Muscle of arm (tissue), 1 donor: ENCODE measurements at regions not wholly inside any gene's neighbourhood (a gene's known extent, or its start where the extent isn't known, plus 50 kb on each side); places are given as distances from the start of the nearest gene placed in this dataset.

Source experiments
- DNase-seq: peaks from one replicate; pipeline ENCODE4 v3.0.0-alpha.2; 2013

GRCh38 chr3:180188512-180189309 lies 152.0 kb upstream of the PEX5L start:
- no peak for DNase-seq

- DNase-seq, result no peak
These were observed 152.5 kb upstream of the PEX5L start for GRCh38 chr3:180189310-180189648.

GRCh38 chr3:180196658-180197057 lies 159.9 kb upstream of the PEX5L start:
- DNase-seq, result no peak

GRCh38 chr3:180199417-180199995 lies 162.8 kb upstream of the PEX5L start:
- no peak for DNase-seq

GRCh38 chr3:180215866-180216265 lies 179.1 kb upstream of the PEX5L start:
- DNase-seq, result no peak

GRCh38 chr3:180223268-180223667 lies 186.5 kb upstream of the PEX5L start:
- DNase-seq, result no peak

- no peak for DNase-seq
These were observed 192.4 kb upstream of the PEX5L start for GRCh38 chr3:180229113-180229512.

- no peak for DNase-seq
These were observed 203.2 kb upstream of the PEX5L start for GRCh38 chr3:180239939-180240338.

- DNase-seq, result no peak
These were observed 210.0 kb upstream of the PEX5L start for GRCh38 chr3:180246688-180247195.

GRCh38 chr3:180250172-180250571 lies 213.4 kb upstream of the PEX5L start:
- DNase-seq, result no peak

- DNase-seq, result no peak
These were observed 215.9 kb upstream of the PEX5L start for GRCh38 chr3:180252683-180253082.

- DNase-seq, result no peak
These were observed 216.5 kb upstream of the PEX5L start for GRCh38 chr3:180253283-180253682.

GRCh38 chr3:180264479-180264878 lies 227.7 kb upstream of the PEX5L start:
- DNase-seq, result no peak

- no peak for DNase-seq
These were observed 228.8 kb upstream of the PEX5L start for GRCh38 chr3:180265551-180265950.

GRCh38 chr3:180267202-180267843 lies 230.6 kb upstream of the PEX5L start:
- DNase-seq, result no peak

GRCh38 chr3:180274536-180274935 lies 237.8 kb upstream of the PEX5L start:
- no peak for DNase-seq

- DNase-seq, result no peak
These were observed 238.4 kb upstream of the PEX5L start for GRCh38 chr3:180275176-180275575.

- DNase-seq, result no peak
These were observed 240.3 kb upstream of the PEX5L start for GRCh38 chr3:180277041-180277440.

- DNase-seq, result no peak
These were observed 241.9 kb upstream of the PEX5L start for GRCh38 chr3:180278583-180279188.

- DNase-seq, result no peak
These were observed 243.8 kb upstream of the PEX5L start for GRCh38 chr3:180280555-180280954.

- DNase-seq, result no peak
These were observed 245.6 kb upstream of the PEX5L start for GRCh38 chr3:180282386-180282785.

- DNase-seq, result no peak
These were observed 246.5 kb upstream of the PEX5L start for GRCh38 chr3:180283251-180283650.
